ENCODE measurements at regions not wholly inside any gene's neighbourhood (a gene's known extent, or its start where the extent isn't known, plus 50 kb on each side); places are given as distances from the start of the nearest gene placed in this dataset.

DNA sequence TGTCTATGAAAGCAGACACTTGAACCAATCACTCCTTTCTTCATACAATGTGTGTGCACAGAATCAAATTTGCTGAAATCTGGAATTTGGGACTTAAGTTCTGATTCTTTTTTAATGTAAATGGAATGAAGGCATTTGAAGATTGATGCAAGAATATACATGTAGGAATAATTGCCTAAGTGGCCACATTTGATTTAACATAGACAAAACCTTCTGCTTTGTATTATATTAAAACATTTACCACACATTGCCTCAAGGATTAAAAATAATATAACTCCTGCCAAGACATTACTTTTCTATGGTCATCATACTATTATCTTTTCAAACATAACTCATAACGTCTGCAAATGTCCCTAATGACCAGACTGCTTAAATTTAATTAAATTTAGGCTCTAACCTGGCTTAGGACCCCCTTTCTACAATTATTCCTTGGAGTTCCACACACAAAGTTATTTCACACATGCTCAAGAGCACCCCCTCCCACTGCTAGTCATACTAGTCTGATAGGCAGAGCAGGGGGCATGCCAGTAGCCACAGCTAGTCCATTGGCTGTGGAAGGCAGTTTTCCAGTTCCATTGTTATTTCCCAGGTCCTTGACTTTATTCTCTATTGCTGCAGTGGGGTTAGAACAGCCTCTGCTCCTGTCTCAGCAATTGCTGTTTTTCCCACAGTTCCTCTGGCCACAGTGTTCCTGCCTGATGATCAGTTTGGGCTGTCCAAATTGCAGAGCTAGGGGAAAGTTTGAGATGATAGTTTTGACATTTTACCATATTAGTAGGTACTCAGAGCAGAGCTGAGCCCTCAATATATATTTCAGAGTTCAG, 360.6 kb upstream of the GRAMD2B start:
- no peak for TF ChIP-seq POLR2A (IDR thresholded peaks at IDR 0.05)
- TF ChIP-seq, protein P1, sequence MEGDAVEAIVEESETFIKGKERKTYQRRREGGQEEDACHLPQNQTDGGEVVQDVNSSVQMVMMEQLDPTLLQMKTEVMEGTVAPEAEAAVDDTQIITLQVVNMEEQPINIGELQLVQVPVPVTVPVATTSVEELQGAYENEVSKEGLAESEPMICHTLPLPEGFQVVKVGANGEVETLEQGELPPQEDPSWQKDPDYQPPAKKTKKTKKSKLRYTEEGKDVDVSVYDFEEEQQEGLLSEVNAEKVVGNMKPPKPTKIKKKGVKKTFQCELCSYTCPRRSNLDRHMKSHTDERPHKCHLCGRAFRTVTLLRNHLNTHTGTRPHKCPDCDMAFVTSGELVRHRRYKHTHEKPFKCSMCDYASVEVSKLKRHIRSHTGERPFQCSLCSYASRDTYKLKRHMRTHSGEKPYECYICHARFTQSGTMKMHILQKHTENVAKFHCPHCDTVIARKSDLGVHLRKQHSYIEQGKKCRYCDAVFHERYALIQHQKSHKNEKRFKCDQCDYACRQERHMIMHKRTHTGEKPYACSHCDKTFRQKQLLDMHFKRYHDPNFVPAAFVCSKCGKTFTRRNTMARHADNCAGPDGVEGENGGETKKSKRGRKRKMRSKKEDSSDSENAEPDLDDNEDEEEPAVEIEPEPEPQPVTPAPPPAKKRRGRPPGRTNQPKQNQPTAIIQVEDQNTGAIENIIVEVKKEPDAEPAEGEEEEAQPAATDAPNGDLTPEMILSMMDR (IDR thresholded peaks at IDR 0.05), result no peak

Measured in lower leg skin (tissue), 3 donors.